ENCODE measurements at regions not wholly inside any gene's neighbourhood (a gene's known extent, or its start where the extent isn't known, plus 50 kb on each side); places are given as distances from the start of the nearest gene placed in this dataset.
"Not testable (repeated sequence)": the region's sequence is repeated elsewhere in the genome, so short reads cannot be mapped to it uniquely, and the experiment has no call there.

DNA sequence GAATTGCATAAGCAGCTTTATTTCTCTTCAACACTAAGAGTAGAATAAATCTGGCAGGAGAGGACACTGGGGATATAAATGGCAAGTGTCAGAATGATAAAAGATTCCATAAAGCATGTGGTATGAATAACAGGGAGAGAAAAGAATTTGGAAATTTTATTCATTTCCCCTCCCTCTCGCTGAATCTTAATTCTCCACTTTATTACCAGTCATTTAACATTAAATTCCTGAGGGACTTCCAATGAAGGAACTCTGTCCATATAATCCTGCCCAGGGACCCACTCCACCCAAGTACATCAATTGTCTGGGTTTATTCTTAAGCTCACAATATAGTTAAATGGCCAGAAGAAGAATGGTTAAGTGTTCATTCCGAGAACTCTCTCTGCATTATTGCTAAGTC, 197.7 kb upstream of the MGAT5 start (continued):
- TF ChIP-seq, protein P1, sequence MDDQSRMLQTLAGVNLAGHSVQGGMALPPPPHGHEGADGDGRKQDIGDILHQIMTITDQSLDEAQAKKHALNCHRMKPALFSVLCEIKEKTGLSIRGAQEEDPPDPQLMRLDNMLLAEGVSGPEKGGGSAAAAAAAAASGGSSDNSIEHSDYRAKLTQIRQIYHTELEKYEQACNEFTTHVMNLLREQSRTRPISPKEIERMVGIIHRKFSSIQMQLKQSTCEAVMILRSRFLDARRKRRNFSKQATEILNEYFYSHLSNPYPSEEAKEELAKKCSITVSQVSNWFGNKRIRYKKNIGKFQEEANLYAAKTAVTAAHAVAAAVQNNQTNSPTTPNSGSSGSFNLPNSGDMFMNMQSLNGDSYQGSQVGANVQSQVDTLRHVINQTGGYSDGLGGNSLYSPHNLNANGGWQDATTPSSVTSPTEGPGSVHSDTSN (IDR thresholded peaks at IDR 0.05; ENCODE audit: insufficient replicate concordance, low read depth, low read length), result no peak
- TF ChIP-seq POLR2A (IDR thresholded peaks at IDR 0.05; ENCODE audit: low read depth, low read length), result no peak
- no peak for TF ChIP-seq NR2C2 (IDR thresholded peaks at IDR 0.05; ENCODE audit: borderline replicate concordance, control insufficient read depth, insufficient read length, low read depth)

GRCh38 chr2:134061066-134061465, 192.8 kb upstream of the MGAT5 start:
- H3K9me3 ChIP-seq (replicated peaks; ENCODE audit: control insufficient read depth, insufficient read depth, low read length); H3K27me3 ChIP-seq (replicated peaks in 1 of 2; ENCODE audit: control insufficient read depth in 2 of 2, insufficient read depth in 2 of 2, low read length in 1 of 2); BruUV-seq (replicated peaks); H3K36me3 ChIP-seq (ENCODE audit: control insufficient read depth in 2 of 2, insufficient read depth in 2 of 2, low read length in 1 of 2); RAD21 ChIA-PET (ENCODE audit: unreplicated experiment); H3K79me2 ChIP-seq (ENCODE audit: control insufficient read depth, insufficient read depth, low read length); H3K4me3 ChIP-seq; intact Hi-C loops (cut with micrococcal nuclease; ENCODE audit: unreplicated experiment); H3K4me1 ChIP-seq (ENCODE audit: control insufficient read depth, insufficient read depth, low read length); H3K9ac ChIP-seq (ENCODE audit: control insufficient read depth, insufficient read depth, low read length); H3K27ac ChIP-seq (ENCODE audit: control insufficient read depth, insufficient read depth); DNase-seq (ENCODE audit: low read depth, low spot score); H2AFZ ChIP-seq (ENCODE audit: control insufficient read depth, low read depth, low read length); H4K20me1 ChIP-seq (ENCODE audit: control insufficient read depth, insufficient read depth); H3K4me2 ChIP-seq (ENCODE audit: control insufficient read depth, insufficient read depth); in situ Hi-C loops (cut with MboI); ATAC-seq; SMC1A ChIA-PET (ENCODE audit: uncharacterized antibody, unreplicated experiment); POLR2A ChIA-PET; FAIRE-seq: not testable (repeated sequence)
- CTCF ChIA-PET, result interaction anchor here (1.2 kb wide), 1 partner anchor 392 kb away, joined by 3 read pairs; no protein-coding TSS in a partner anchor
- WGBS (ENCODE audit: insufficient coverage, insufficient replicate concordance, low lambda C conversion rate, missing lambda C conversion rate), result 57% methylated on average over 8 of the region's 8 CpGs

DNA sequence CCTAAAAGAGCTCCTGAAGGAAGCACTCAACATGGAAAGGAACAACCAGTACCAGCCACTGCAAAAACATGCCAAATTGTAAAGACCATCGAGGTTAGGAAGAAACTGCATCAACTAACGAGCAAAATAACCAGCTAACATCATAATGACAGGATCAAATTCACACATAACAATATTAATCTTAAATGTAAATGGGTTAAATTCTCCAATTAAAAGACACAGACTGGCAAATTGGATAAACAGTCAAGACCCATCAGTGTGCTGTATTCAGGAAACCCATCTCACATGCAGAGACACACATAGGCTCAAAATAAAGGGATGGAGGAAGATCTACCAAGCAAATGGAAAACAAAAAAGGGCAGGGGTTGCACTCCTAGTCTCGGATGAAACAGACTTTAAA, 191.6 kb upstream of the MGAT5 start:
- DNase-seq (ENCODE audit: low read depth, low spot score); RAD21 ChIA-PET (ENCODE audit: unreplicated experiment); ATAC-seq; H3K27ac ChIP-seq (ENCODE audit: control insufficient read depth, insufficient read depth); SMC1A ChIA-PET (ENCODE audit: uncharacterized antibody, unreplicated experiment); H3K9me3 ChIP-seq (replicated peaks; ENCODE audit: control insufficient read depth, insufficient read depth, low read length); H3K27me3 ChIP-seq (replicated peaks in 1 of 2; ENCODE audit: control insufficient read depth in 2 of 2, insufficient read depth in 2 of 2, low read length in 1 of 2); H2AFZ ChIP-seq (ENCODE audit: control insufficient read depth, low read depth, low read length); H3K4me1 ChIP-seq (ENCODE audit: control insufficient read depth, insufficient read depth, low read length); H3K9ac ChIP-seq (ENCODE audit: control insufficient read depth, insufficient read depth, low read length); H3K4me2 ChIP-seq (ENCODE audit: control insufficient read depth, insufficient read depth); BruUV-seq (replicated peaks); intact Hi-C loops (cut with micrococcal nuclease; ENCODE audit: unreplicated experiment); H3K36me3 ChIP-seq (ENCODE audit: control insufficient read depth in 2 of 2, insufficient read depth in 2 of 2, low read length in 1 of 2); H4K20me1 ChIP-seq (ENCODE audit: control insufficient read depth, insufficient read depth); FAIRE-seq; POLR2A ChIA-PET; H3K79me2 ChIP-seq (ENCODE audit: control insufficient read depth, insufficient read depth, low read length); in situ Hi-C loops (cut with MboI); H3K4me3 ChIP-seq: not testable (repeated sequence)
- 0% methylated on average over 3 of the region's 3 CpGs for WGBS (ENCODE audit: insufficient coverage, insufficient replicate concordance, low lambda C conversion rate, missing lambda C conversion rate)
- CTCF ChIA-PET, result interaction anchor here (1.2 kb wide), 1 partner anchor 390 kb away, joined by 3 read pairs; no protein-coding TSS in a partner anchor

GRCh38 chr2:134063916-134064315, 190.0 kb upstream of the MGAT5 start:
- ATAC-seq; H3K4me2 ChIP-seq (ENCODE audit: control insufficient read depth, insufficient read depth); in situ Hi-C loops (cut with MboI); H3K27ac ChIP-seq (ENCODE audit: control insufficient read depth, insufficient read depth); SMC1A ChIA-PET (ENCODE audit: uncharacterized antibody, unreplicated experiment); H3K9ac ChIP-seq (ENCODE audit: control insufficient read depth, insufficient read depth, low read length); H3K4me3 ChIP-seq; H3K4me1 ChIP-seq (ENCODE audit: control insufficient read depth, insufficient read depth, low read length); H4K20me1 ChIP-seq (ENCODE audit: control insufficient read depth, insufficient read depth); H3K36me3 ChIP-seq (ENCODE audit: control insufficient read depth in 2 of 2, insufficient read depth in 2 of 2, low read length in 1 of 2); H2AFZ ChIP-seq (ENCODE audit: control insufficient read depth, low read depth, low read length); H3K27me3 ChIP-seq (replicated peaks in 1 of 2; ENCODE audit: control insufficient read depth in 2 of 2, insufficient read depth in 2 of 2, low read length in 1 of 2); POLR2A ChIA-PET; intact Hi-C loops (cut with micrococcal nuclease; ENCODE audit: unreplicated experiment); H3K9me3 ChIP-seq (replicated peaks; ENCODE audit: control insufficient read depth, insufficient read depth, low read length); BruUV-seq (replicated peaks); DNase-seq (ENCODE audit: low read depth, low spot score); RAD21 ChIA-PET (ENCODE audit: unreplicated experiment); H3K79me2 ChIP-seq (ENCODE audit: control insufficient read depth, insufficient read depth, low read length); FAIRE-seq: not testable (repeated sequence)
- WGBS (ENCODE audit: insufficient coverage, insufficient replicate concordance, low lambda C conversion rate, missing lambda C conversion rate), result 74% methylated on average over 2 of the region's 27 CpGs
- CTCF ChIA-PET, result interaction anchor here (0.6 kb wide), 1 partner anchor 355 kb away, joined by 3 read pairs; no protein-coding TSS in a partner anchor

Data from GM12878 (cell line).